Stimulated activated effector memory CD8-positive, alpha-beta T cell treated with anti-CD3 and anti-CD28 coated beads, Interleukin-12 subunit alpha, Interleukin-12 subunit beta, amount 100 ng/mL, for 72 hours (primary cell): ENCODE measurements at regions not wholly inside any gene's neighbourhood (a gene's known extent, or its start where the extent isn't known, plus 50 kb on each side); places are given as distances from the start of the nearest gene placed in this dataset.
"Not testable (repeated sequence)": the region's sequence is repeated elsewhere in the genome, so short reads cannot be mapped to it uniquely, and the experiment has no call there.

ENCODE experiments used
- ATAC-seq: fragments of 150-1000 bp; cut with Tn5 transposase; 2 replicates; pipeline ENCODE4 v1.10.0; 2021
- DNase-seq, 2 donors: peaks; one replicate each; pipeline ENCODE4 v3.0.0; 2021 to 2022; ENCODE audit warnings: low spot score in 2 of 2
- H3K27ac Mint-ChIP-seq: one replicate; pipeline ENCODE4 v1.8.0; 2022; ENCODE audit warnings: mild to moderate bottlenecking, mixed read lengths
- H3K36me3 Mint-ChIP-seq: one replicate; pipeline ENCODE4 v1.8.0; 2022; ENCODE audit warnings: mild to moderate bottlenecking, mixed read lengths
- H3K4me1 Mint-ChIP-seq: one replicate; pipeline ENCODE4 v1.8.0; 2022; ENCODE audit warnings: mixed read lengths
- H3K4me3 Mint-ChIP-seq: one replicate; pipeline ENCODE4 v1.8.0; 2022; ENCODE audit warnings: mild to moderate bottlenecking, mixed read lengths
- H3K9me3 Mint-ChIP-seq: one replicate; pipeline ENCODE4 v1.8.0; 2022; ENCODE audit warnings: mixed read lengths

GRCh38 chr10:23533212-23533611 is 94.3 kb downstream of the OTUD1 start:
- H3K4me1 Mint-ChIP-seq: peaks cover 6% of the 10 kb centered on the region
- no peaks in the 10 kb centered on the region for H3K36me3 Mint-ChIP-seq
- no peaks in the 10 kb centered on the region for H3K9me3 Mint-ChIP-seq
- H3K27ac Mint-ChIP-seq: no peak overlapping the region
- no peak overlapping the region for H3K4me3 Mint-ChIP-seq
- ATAC-seq (peak; percentile 59), DNase-seq (no peak)

DNA sequence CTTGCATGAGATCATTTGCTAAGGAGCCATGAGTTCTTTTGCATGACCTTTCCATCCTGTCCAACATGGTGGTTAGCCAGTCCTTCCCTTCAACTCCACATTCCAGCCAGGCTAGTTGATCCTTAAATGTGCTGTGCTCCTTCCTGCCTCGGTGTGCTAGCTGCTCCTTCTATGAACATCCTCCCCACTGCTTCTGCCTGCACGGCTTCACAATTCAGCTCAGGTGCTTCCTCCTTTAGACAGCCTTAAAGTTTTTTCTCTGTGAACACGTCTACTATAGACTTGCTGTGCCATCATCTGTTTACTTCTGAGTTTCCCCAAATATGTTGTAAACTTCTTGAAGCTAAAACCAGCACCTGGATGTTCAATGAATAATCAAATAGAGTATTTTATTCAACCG is 95.5 kb downstream of the OTUD1 start:
- no peak overlapping the region for H3K4me3 Mint-ChIP-seq
- peaks cover 6% of the 10 kb centered on the region for H3K4me1 Mint-ChIP-seq
- no peak for ATAC-seq
- H3K36me3 Mint-ChIP-seq: no peaks in the 10 kb centered on the region
- no peaks in the 10 kb centered on the region for H3K9me3 Mint-ChIP-seq
- no peak overlapping the region for H3K27ac Mint-ChIP-seq
- DNase-seq: no peak

GRCh38 chr10:23534761-23535160 is 95.9 kb downstream of the OTUD1 start:
- peaks cover 6% of the 10 kb centered on the region for H3K4me1 Mint-ChIP-seq
- no peaks in the 10 kb centered on the region for H3K36me3 Mint-ChIP-seq
- H3K27ac Mint-ChIP-seq: no peak overlapping the region
- ATAC-seq (no peak), DNase-seq (no peak)
- no peak overlapping the region for H3K4me3 Mint-ChIP-seq
- H3K9me3 Mint-ChIP-seq: no peaks in the 10 kb centered on the region

GRCh38 chr10:23535381-23535780 is 96.5 kb downstream of the OTUD1 start:
- H3K36me3 Mint-ChIP-seq: no peaks in the 10 kb centered on the region
- DNase-seq (no peak), ATAC-seq (no peak)
- H3K4me1 Mint-ChIP-seq: peaks cover 9% of the 10 kb centered on the region
- no peak overlapping the region for H3K4me3 Mint-ChIP-seq
- no peak overlapping the region for H3K27ac Mint-ChIP-seq
- no peaks in the 10 kb centered on the region for H3K9me3 Mint-ChIP-seq

DNA sequence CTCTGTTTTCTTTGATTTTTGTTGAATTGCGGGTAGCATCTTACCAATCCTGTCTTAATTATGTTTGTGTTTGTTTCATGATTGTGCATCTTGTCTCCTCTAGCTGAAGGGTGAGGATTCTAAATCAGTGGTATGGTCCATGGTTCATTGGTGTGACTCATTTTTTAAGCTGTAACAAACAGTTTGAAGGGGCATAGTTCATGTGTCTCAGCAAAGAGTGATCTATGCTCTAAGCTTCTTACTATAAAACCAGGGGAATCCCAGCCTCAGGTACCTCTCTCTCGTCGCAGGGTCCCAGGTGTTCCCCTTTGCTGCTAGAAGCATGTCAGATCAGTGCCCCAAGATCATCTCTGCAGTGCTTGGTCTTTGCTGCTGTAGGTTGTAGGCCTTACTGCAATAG is 100.1 kb downstream of the OTUD1 start:
- Mint-ChIP-seq H3K36me3 (no peaks in the 10 kb centered on the region), H3K9me3 (no peaks in the 10 kb centered on the region), H3K4me3 (no peak overlapping the region), H3K4me1 (peaks cover 13% of the 10 kb centered on the region), H3K27ac (no peak overlapping the region)
- no peak for ATAC-seq
- no peak for DNase-seq

- no peak overlapping the region for H3K27ac Mint-ChIP-seq
- H3K36me3 Mint-ChIP-seq: no peaks in the 10 kb centered on the region
- H3K4me3 Mint-ChIP-seq: no peak overlapping the region
- no peaks in the 10 kb centered on the region for H3K9me3 Mint-ChIP-seq
- peaks cover 13% of the 10 kb centered on the region for H3K4me1 Mint-ChIP-seq
- ATAC-seq (no peak), DNase-seq (no peak)
These were observed 101.6 kb downstream of the OTUD1 start for GRCh38 chr10:23540401-23541030.

DNA sequence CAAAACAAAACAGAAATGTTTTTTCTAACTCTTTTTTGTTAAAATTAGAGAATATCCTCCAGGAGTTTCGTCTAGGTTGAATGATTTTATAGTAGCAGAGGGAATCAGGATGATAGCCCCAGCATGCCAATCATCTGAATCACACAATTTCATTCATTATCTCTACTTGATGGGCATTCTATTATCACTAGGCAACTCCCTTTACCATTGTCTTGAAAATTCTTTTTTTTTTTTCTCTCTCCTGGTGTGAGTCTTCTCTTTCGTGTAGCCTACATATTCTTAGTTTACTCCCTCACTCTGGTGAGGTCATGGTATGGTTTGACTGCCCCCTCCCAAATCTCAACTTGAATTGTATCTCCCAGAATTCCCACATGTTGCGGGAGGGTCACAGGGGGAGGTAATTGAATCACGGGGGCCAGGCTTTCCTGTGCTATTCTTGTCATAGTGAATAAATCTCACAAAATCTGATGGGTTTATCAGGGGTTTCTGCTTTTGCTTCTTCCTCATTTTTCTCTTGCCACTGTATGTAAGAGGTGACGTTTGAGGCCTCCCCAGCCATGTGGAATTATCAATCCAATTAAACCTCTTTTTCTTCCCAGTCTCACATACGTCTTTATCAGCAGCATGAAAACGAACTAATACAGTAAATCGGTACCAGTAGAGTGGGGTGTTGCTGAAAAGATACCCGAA is 105.0 kb downstream of the OTUD1 start:
- ATAC-seq (no peak), DNase-seq (no peak)
- Mint-ChIP-seq H3K4me3 (no peak overlapping the region), H3K36me3 (no peaks in the 10 kb centered on the region), H3K27ac (no peak overlapping the region), H3K9me3 (no peaks in the 10 kb centered on the region), H3K4me1 (peaks cover 7% of the 10 kb centered on the region)

GRCh38 chr10:23545866-23546265 is 107.0 kb downstream of the OTUD1 start:
- ATAC-seq, H3K27ac Mint-ChIP-seq, H3K4me3 Mint-ChIP-seq, DNase-seq, H3K9me3 Mint-ChIP-seq, H3K36me3 Mint-ChIP-seq, H3K4me1 Mint-ChIP-seq: not testable (repeated sequence)

GRCh38 chr10:23556727-23557440 is 118.0 kb downstream of the OTUD1 start:
- no peaks in the 10 kb centered on the region for H3K36me3 Mint-ChIP-seq
- peaks cover 6% of the 10 kb centered on the region for H3K4me1 Mint-ChIP-seq
- H3K4me3 Mint-ChIP-seq: no peak overlapping the region
- DNase-seq (no peak), ATAC-seq (peak; percentile 69)
- H3K27ac Mint-ChIP-seq: no peak overlapping the region
- no peaks in the 10 kb centered on the region for H3K9me3 Mint-ChIP-seq

GRCh38 chr10:23557777-23558176 is 118.9 kb downstream of the OTUD1 start:
- DNase-seq: no peak
- no peak overlapping the region for H3K4me3 Mint-ChIP-seq

DNA sequence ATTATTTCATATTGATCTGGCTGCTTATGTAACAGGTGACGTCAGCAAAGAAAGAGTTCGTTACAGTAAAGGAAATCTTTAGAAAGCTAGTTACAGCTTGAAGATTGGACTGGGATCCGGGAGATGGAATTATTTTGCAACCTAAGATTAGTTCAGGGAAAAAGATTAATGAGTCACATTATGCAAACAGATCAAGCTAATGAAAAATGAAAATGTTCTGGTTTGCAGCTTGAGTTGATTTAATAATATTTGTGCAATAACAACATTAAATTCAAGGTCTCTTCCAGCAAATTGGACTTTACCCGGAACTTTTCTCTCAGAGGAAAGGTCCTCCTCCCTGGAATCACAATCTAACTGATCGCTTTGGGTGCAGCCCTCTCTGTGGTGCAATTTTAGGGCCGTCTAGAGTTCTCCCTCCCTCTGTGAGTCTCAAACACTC is 119.5 kb downstream of the OTUD1 start:
- ATAC-seq: no peak
- Mint-ChIP-seq H3K36me3 (no peaks in the 10 kb centered on the region), H3K27ac (no peak overlapping the region), H3K4me1 (peaks cover 6% of the 10 kb centered on the region), H3K9me3 (peaks cover 3% of the 10 kb centered on the region), H3K4me3 (no peak overlapping the region)
- no peak for DNase-seq

More at GRCh38 chr10:23557777-23558176, 118.9 kb downstream of the OTUD1 start:
- no peak overlapping the region for H3K27ac Mint-ChIP-seq
- H3K9me3 Mint-ChIP-seq: peaks cover 3% of the 10 kb centered on the region
- no peak for ATAC-seq
- H3K36me3 Mint-ChIP-seq: no peaks in the 10 kb centered on the region
- H3K4me1 Mint-ChIP-seq: peaks cover 6% of the 10 kb centered on the region

- no peaks in the 10 kb centered on the region for H3K4me1 Mint-ChIP-seq
- DNase-seq (no peak), ATAC-seq (no peak)
- no peak overlapping the region for H3K4me3 Mint-ChIP-seq
- H3K27ac Mint-ChIP-seq: no peak overlapping the region
- H3K36me3 Mint-ChIP-seq: no peaks in the 10 kb centered on the region
- peaks cover 14% of the 10 kb centered on the region for H3K9me3 Mint-ChIP-seq
These were observed 130.1 kb downstream of the OTUD1 start for GRCh38 chr10:23568996-23569395.

DNA sequence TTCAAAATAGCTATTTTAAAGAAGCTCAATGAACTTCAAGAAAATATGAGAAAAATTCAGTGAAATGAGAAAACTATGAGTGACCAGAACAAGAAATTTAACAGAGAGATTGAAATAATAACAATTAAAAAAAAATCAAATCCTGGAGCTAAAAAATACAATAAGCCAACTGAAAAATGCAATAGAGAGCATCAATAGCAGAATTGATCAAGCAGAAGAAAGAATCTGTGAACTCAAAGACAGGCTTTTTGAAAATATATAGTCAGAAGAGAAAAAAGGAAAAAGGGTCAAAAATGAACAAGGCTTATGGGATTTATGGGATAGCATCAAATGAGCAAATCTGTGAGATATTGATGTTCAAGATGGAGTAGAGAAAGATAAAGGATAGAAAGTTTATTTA is 133.0 kb downstream of the OTUD1 start:
- ATAC-seq: no peak
- H3K9me3 Mint-ChIP-seq: peaks cover 14% of the 10 kb centered on the region
- DNase-seq: no peak
- H3K4me3 Mint-ChIP-seq: no peak overlapping the region
- no peaks in the 10 kb centered on the region for H3K4me1 Mint-ChIP-seq
- H3K36me3 Mint-ChIP-seq: no peaks in the 10 kb centered on the region
- no peak overlapping the region for H3K27ac Mint-ChIP-seq

GRCh38 chr10:23581906-23582450 is 143.1 kb downstream of the OTUD1 start:
- H3K36me3 Mint-ChIP-seq: no peaks in the 10 kb centered on the region
- no peak overlapping the region for H3K27ac Mint-ChIP-seq
- no peaks in the 10 kb centered on the region for H3K4me1 Mint-ChIP-seq
- no peaks in the 10 kb centered on the region for H3K9me3 Mint-ChIP-seq
- no peak for DNase-seq
- H3K4me3 Mint-ChIP-seq: no peak overlapping the region
- ATAC-seq: no peak

DNA sequence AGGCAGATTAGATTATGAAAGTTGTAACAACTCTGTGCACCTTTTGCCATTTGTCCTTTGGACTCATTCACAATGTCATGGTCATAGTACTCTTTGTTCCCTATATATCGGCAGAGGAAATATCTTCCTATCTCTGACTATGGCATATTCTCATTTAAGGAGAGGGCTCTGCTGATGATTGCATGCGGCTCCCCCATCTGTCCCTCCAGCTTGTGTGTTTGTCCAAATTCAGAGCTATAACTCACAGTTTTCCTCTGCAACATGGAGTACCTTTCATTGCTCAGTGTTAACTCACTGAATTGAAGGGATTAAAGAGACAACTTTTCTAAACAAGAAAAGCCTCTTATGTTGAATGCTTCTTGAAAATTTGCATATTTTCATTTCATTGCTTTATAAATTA is 145.5 kb downstream of the OTUD1 start:
- DNase-seq (no peak), ATAC-seq (no peak)
- Mint-ChIP-seq H3K9me3 (no peaks in the 10 kb centered on the region), H3K4me1 (no peaks in the 10 kb centered on the region), H3K27ac (no peak overlapping the region), H3K4me3 (no peak overlapping the region), H3K36me3 (no peaks in the 10 kb centered on the region)

GRCh38 chr10:23585186-23585585 is 146.3 kb downstream of the OTUD1 start:
- DNase-seq (no peak), ATAC-seq (no peak)
- Mint-ChIP-seq H3K4me3 (no peak overlapping the region), H3K4me1 (no peaks in the 10 kb centered on the region), H3K27ac (no peak overlapping the region), H3K9me3 (no peaks in the 10 kb centered on the region), H3K36me3 (no peaks in the 10 kb centered on the region)
